NT2/D1 (cell line): ENCODE measurements at regions not wholly inside any gene's neighbourhood (a gene's known extent, or its start where the extent isn't known, plus 50 kb on each side); places are given as distances from the start of the nearest gene placed in this dataset.

Experiments
- SUZ12 ChIP-seq: IDR thresholded peaks from 2 replicates; pipeline ENCODE4 v1.6.1; 2011; ENCODE audit not compliant: insufficient read length, insufficient read depth; ENCODE audit errors: extremely low read depth
- YY1 ChIP-seq: IDR thresholded peaks from 2 replicates; pipeline ENCODE4 v1.6.1; 2011; ENCODE audit not compliant: insufficient read length, insufficient read depth
- ZNF274 ChIP-seq: IDR thresholded peaks from 2 replicates; pipeline ENCODE4 v1.6.1; 2011; ENCODE audit warnings: mild to moderate bottlenecking, low read depth, low read length

GRCh38 chr5:145531038-145531734, 304.0 kb downstream of the PRELID2 start:
- TF ChIP-seq ZNF274 (no peak), YY1 (no peak), SUZ12 (no peak)
